Esophagus muscularis mucosa (tissue), 4 donors: ENCODE measurements at regions not wholly inside any gene's neighbourhood (a gene's known extent, or its start where the extent isn't known, plus 50 kb on each side); places are given as distances from the start of the nearest gene placed in this dataset.

ENCODE experiments used
- CTCF ChIP-seq, 3 experiments: fragments of 200-600 bp in 2 of 3; fragments of 450-650 bp in 1 of 3; sonication (generic) in 2 of 3; IDR thresholded peaks; one replicate each; pipeline ENCODE4 v1.5.1; 2017 to 2019; ENCODE audit warnings: antibody characterized with exemption in 3 of 3, mild to moderate bottlenecking in 2 of 3, moderate library complexity in 1 of 3
- EP300 ChIP-seq: sonication (generic); formaldehyde crosslinking; IDR thresholded peaks from one replicate; pipeline ENCODE4 v1.6.1; 2017; ENCODE audit warnings: antibody characterized with exemption
- POLR2A ChIP-seq: fragments of 450-650 bp; IDR thresholded peaks from one replicate; pipeline ENCODE4 v1.6.1; 2017; ENCODE audit warnings: antibody characterized with exemption, moderate library complexity, mild to moderate bottlenecking, low read depth
- POLR2AphosphoS5 ChIP-seq, 2 donors: sonication (generic); formaldehyde crosslinking; IDR thresholded peaks; one replicate each; pipeline ENCODE4 v1.6.1; 2017; ENCODE audit warnings: antibody characterized with exemption in 2 of 2

GRCh38 chr20:22495172-22495571, 89.2 kb downstream of the FOXA2 start:
- TF ChIP-seq CTCF (IDR thresholded peaks at IDR 0.05) (no peak), POLR2AphosphoS5 (IDR thresholded peaks at IDR 0.05) (no peak), EP300 (no peak), POLR2A (no peak)
